Caco-2 (cell line): ENCODE measurements at regions not wholly inside any gene's neighbourhood (a gene's known extent, or its start where the extent isn't known, plus 50 kb on each side); places are given as distances from the start of the nearest gene placed in this dataset.

ENCODE experiments used
- BruUV-seq: library from RNA; stranded (reverse); fragments of 400-500 nt; replicated peaks from 2 replicates; lab custom pipeline; 2021; lab: Mats Ljungman, UMichigan
- CTCF ChIA-PET: fragments of 300-600 bp; sonication (Branson Sonifier 250); formaldehyde crosslinking; loops from one replicate; lab custom pipeline; 2022; ENCODE audit warnings: antibody characterized with exemption; lab: Charles Lee
- POLR2A ChIA-PET: fragments of 300-600 bp; sonication (Branson Sonifier 250); formaldehyde crosslinking; loops from one replicate; lab custom pipeline; 2022; ENCODE audit warnings: antibody characterized with exemption; lab: Charles Lee
- DNase-seq, 2 experiments: peaks; one replicate each; pipeline versions ENCODE4 v3.0.0 to v3.0.0-alpha.2; 2020 to 2022
- H3K27me3 ChIP-seq: replicated peaks from 2 replicates; pipeline ENCODE4 v1.6.0; 2011; ENCODE audit warnings: low read length; ENCODE audit not compliant: control insufficient read depth, insufficient read depth
- H3K36me3 ChIP-seq: 2 replicates; pipeline ENCODE4 v1.5.1; 2011; ENCODE audit warnings: low read length; ENCODE audit not compliant: control insufficient read depth, insufficient read depth
- H3K4me1 ChIP-seq: fragments of 250-450 bp; sonication (Bioruptor Pico); 2 replicates; pipeline ENCODE4 v1.5.1; 2020; ENCODE audit warnings: mild to moderate bottlenecking
- H3K4me3 ChIP-seq: 2 replicates; pipeline ENCODE4 v1.5.1; 2011; ENCODE audit warnings: low read depth, mild to moderate bottlenecking, control low read depth, low read length
- H3K9me3 ChIP-seq: fragments of 250-450 bp; sonication (Bioruptor Pico); 2 replicates; pipeline ENCODE4 v1.5.1; 2020; ENCODE audit warnings: mild to moderate bottlenecking, moderate library complexity
- H3K27ac Mint-ChIP-seq: one replicate; pipeline ENCODE4 v1.8.0; 2022; ENCODE audit warnings: mixed read lengths; ENCODE audit not compliant: unreplicated experiment
- H3K27me3 Mint-ChIP-seq: one replicate; pipeline ENCODE4 v1.8.0; 2022; ENCODE audit warnings: mixed read lengths; ENCODE audit not compliant: insufficient read depth, unreplicated experiment
- H3K36me3 Mint-ChIP-seq: one replicate; pipeline ENCODE4 v1.8.0; 2022; ENCODE audit warnings: mild to moderate bottlenecking, mixed read lengths; ENCODE audit not compliant: insufficient read depth, unreplicated experiment
- H3K4me1 Mint-ChIP-seq: one replicate; pipeline ENCODE4 v1.8.0; 2022; ENCODE audit warnings: low read depth, mixed read lengths; ENCODE audit not compliant: unreplicated experiment
- H3K4me3 Mint-ChIP-seq: one replicate; pipeline ENCODE4 v1.8.0; 2022; ENCODE audit warnings: mild to moderate bottlenecking, moderate library complexity, mixed read lengths; ENCODE audit not compliant: unreplicated experiment
- H3K9me3 Mint-ChIP-seq: one replicate; pipeline ENCODE4 v1.8.0; 2022; ENCODE audit warnings: mixed read lengths; ENCODE audit not compliant: unreplicated experiment
- CTCF ChIP-seq, 2 experiments: fragments of 200-600 bp in 1 of 2; IDR thresholded peaks; 1 replicate in 1 of 2; 2 replicates in 1 of 2; pipeline versions ENCODE4 v1.5.1 to v1.8.0; 2011 to 2022; ENCODE audit warnings: antibody characterized with exemption in 1 of 2, control low read depth in 1 of 2, inconsistent platforms in 1 of 2, low read depth in 1 of 2, low read length in 1 of 2, mild to moderate bottlenecking in 1 of 2, moderate library complexity in 1 of 2; ENCODE audit not compliant: insufficient read depth in 1 of 2, severe bottlenecking in 1 of 2, unreplicated experiment in 1 of 2
- intact Hi-C: fragments of 100-400 bp; cut with micrococcal nuclease; formaldehyde crosslinking; loops from one replicate; pipeline ENCODE4 v1.10.0; 2022; ENCODE audit not compliant: unreplicated experiment

GRCh38 chr2:19753314-19753713 is 148.5 kb downstream of the TTC32 start:
- H3K27me3 ChIP-seq, result no peaks in the 10 kb centered on the region
- H3K4me3 Mint-ChIP-seq, result no peak overlapping the region
- H3K4me3 ChIP-seq, result no peak overlapping the region
- no peaks in the 10 kb centered on the region for H3K36me3 ChIP-seq
- H3K9me3 Mint-ChIP-seq, result no peaks in the 10 kb centered on the region
- POLR2A ChIA-PET, result no interaction called here
- no peaks in the 10 kb centered on the region for H3K36me3 Mint-ChIP-seq
- TF ChIP-seq CTCF (IDR thresholded peaks at IDR 0.05; ENCODE audit: insufficient read depth in 1 of 2, low read depth in 1 of 2, low read length in 1 of 2, severe bottlenecking in 1 of 2, unreplicated experiment in 1 of 2), result no peak
- DNase-seq, result no peak
- CTCF ChIA-PET, result no interaction called here
- no peaks in the 10 kb centered on the region for H3K4me1 Mint-ChIP-seq
- H3K9me3 ChIP-seq, result no peaks in the 10 kb centered on the region
- H3K27me3 Mint-ChIP-seq, result peaks cover 10% of the 10 kb centered on the region
- no peak overlapping the region for H3K27ac Mint-ChIP-seq
- intact Hi-C loops, result no loop called here
- no peaks in the 10 kb centered on the region for H3K4me1 ChIP-seq
- BruUV-seq, result no TSS peak

GRCh38 chr2:19752500-19752899 is 149.3 kb downstream of the TTC32 start:
- CTCF ChIA-PET, result no interaction called here
- no peak for TF ChIP-seq CTCF (IDR thresholded peaks at IDR 0.05; ENCODE audit: insufficient read depth in 1 of 2, low read depth in 1 of 2, low read length in 1 of 2, severe bottlenecking in 1 of 2, unreplicated experiment in 1 of 2)
- Histone ChIP-seq H3K4me3 (no peak overlapping the region), H3K27me3 (no peaks in the 10 kb centered on the region), H3K9me3 (no peaks in the 10 kb centered on the region), H3K36me3 (no peaks in the 10 kb centered on the region), H3K4me1 (no peaks in the 10 kb centered on the region)
- no peak for DNase-seq
- no peak overlapping the region for H3K27ac Mint-ChIP-seq
- no peak overlapping the region for H3K4me3 Mint-ChIP-seq
- POLR2A ChIA-PET, result no interaction called here
- BruUV-seq, result no TSS peak
- H3K4me1 Mint-ChIP-seq, result no peaks in the 10 kb centered on the region
- no peaks in the 10 kb centered on the region for H3K36me3 Mint-ChIP-seq
- intact Hi-C loops, result no loop called here
- peaks cover 10% of the 10 kb centered on the region for H3K27me3 Mint-ChIP-seq
- no peaks in the 10 kb centered on the region for H3K9me3 Mint-ChIP-seq

GRCh38 chr2:19751631-19752030 is 150.2 kb downstream of the TTC32 start:
- no peaks in the 10 kb centered on the region for H3K36me3 Mint-ChIP-seq
- no TSS peak for BruUV-seq

More at GRCh38 chr2:19751631-19752030, 150.2 kb downstream of the TTC32 start:
- DNase-seq, result no peak
- no peak overlapping the region for H3K4me3 ChIP-seq
- no peak for TF ChIP-seq CTCF (IDR thresholded peaks at IDR 0.05; ENCODE audit: insufficient read depth in 1 of 2, low read depth in 1 of 2, low read length in 1 of 2, severe bottlenecking in 1 of 2, unreplicated experiment in 1 of 2)
- no peaks in the 10 kb centered on the region for H3K36me3 ChIP-seq
- Mint-ChIP-seq H3K27me3 (peaks cover 10% of the 10 kb centered on the region), H3K4me1 (no peaks in the 10 kb centered on the region), H3K27ac (no peak overlapping the region), H3K9me3 (no peaks in the 10 kb centered on the region), H3K4me3 (no peak overlapping the region)
- ChIA-PET POLR2A (no interaction called here), CTCF (no interaction called here)
- no peaks in the 10 kb centered on the region for H3K4me1 ChIP-seq
- no peaks in the 10 kb centered on the region for H3K9me3 ChIP-seq
- intact Hi-C loops, result no loop called here
- H3K27me3 ChIP-seq, result no peaks in the 10 kb centered on the region
